Fibroblast of villous mesenchyme (primary cell): ENCODE measurements at regions not wholly inside any gene's neighbourhood (a gene's known extent, or its start where the extent isn't known, plus 50 kb on each side); places are given as distances from the start of the nearest gene placed in this dataset.

Experiments
- DNase-seq: peaks from one replicate; pipeline ENCODE4 v3.0.0-alpha.2; 2010; ENCODE audit warnings: low read depth
- H3K4me3 ChIP-seq: 2 replicates; pipeline ENCODE4 v1.5.1; 2011; ENCODE audit warnings: low read depth, mild to moderate bottlenecking, low read length
- TF ChIP-seq, protein P1 (sequence below): IDR thresholded peaks from 2 replicates; pipeline ENCODE4 v1.5.1; 2012; ENCODE audit warnings: low read depth, mild to moderate bottlenecking, low read length; ENCODE audit not compliant: insufficient read depth

- DNase-seq, result peak; percentile 64
- no peak overlapping the region for H3K4me3 ChIP-seq
- TF ChIP-seq, protein P1, sequence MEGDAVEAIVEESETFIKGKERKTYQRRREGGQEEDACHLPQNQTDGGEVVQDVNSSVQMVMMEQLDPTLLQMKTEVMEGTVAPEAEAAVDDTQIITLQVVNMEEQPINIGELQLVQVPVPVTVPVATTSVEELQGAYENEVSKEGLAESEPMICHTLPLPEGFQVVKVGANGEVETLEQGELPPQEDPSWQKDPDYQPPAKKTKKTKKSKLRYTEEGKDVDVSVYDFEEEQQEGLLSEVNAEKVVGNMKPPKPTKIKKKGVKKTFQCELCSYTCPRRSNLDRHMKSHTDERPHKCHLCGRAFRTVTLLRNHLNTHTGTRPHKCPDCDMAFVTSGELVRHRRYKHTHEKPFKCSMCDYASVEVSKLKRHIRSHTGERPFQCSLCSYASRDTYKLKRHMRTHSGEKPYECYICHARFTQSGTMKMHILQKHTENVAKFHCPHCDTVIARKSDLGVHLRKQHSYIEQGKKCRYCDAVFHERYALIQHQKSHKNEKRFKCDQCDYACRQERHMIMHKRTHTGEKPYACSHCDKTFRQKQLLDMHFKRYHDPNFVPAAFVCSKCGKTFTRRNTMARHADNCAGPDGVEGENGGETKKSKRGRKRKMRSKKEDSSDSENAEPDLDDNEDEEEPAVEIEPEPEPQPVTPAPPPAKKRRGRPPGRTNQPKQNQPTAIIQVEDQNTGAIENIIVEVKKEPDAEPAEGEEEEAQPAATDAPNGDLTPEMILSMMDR, result peak; percentile 84
Measured at GRCh38 chr2:57497489-57498096, 549.0 kb upstream of the VRK2 start.

DNA sequence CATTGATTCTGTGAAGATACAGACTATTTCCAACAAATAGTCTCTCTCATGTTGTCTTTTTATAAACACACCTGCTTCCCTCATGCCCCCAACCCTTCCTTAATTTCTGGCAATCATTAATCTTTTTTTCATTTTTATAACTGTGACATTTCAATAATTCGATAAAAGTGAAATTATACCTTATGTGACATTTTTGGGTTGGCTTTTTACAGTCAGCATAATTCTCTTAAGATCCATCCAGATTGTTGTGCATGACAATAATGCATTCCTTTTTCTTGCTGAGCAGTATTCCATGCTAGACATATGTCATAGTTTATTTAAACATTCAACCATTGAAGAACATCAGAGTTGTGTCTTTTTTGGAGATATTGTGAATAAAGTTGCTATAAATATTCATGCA, 541.8 kb upstream of the VRK2 start:
- TF ChIP-seq, protein P1, result no peak
- no peak for DNase-seq
- no peak overlapping the region for H3K4me3 ChIP-seq

- TF ChIP-seq, protein P1, result no peak
- no peak overlapping the region for H3K4me3 ChIP-seq
- DNase-seq, result no peak
Measured at GRCh38 chr2:57509189-57509588, 537.4 kb upstream of the VRK2 start.

- TF ChIP-seq, protein P1, result no peak
- no peak for DNase-seq
- no peak overlapping the region for H3K4me3 ChIP-seq
Measured at GRCh38 chr2:57510704-57511103, 535.9 kb upstream of the VRK2 start.

GRCh38 chr2:57515366-57515765, 531.2 kb upstream of the VRK2 start:
- no peak overlapping the region for H3K4me3 ChIP-seq
- DNase-seq, result no peak
- TF ChIP-seq, protein P1, result no peak

- peak; percentile 48 for DNase-seq
- TF ChIP-seq, protein P1, result peak; percentile 52
- no peak overlapping the region for H3K4me3 ChIP-seq
Measured at GRCh38 chr2:57516698-57517340, 529.8 kb upstream of the VRK2 start.
